HCT116 (cell line): ENCODE measurements at regions not wholly inside any gene's neighbourhood (a gene's known extent, or its start where the extent isn't known, plus 50 kb on each side); places are given as distances from the start of the nearest gene placed in this dataset.

Experiments used
- ATAC-seq: fragments of 200-7000 bp; cut with Tn5 transposase; 2 replicates; pipeline ENCODE4 v1.9.1; 2020; ENCODE audit warnings: mild to moderate bottlenecking, moderate library complexity
- BruUV-seq: library from RNA; stranded (reverse); fragments of 400-500 nt; replicated peaks from 2 replicates; lab custom pipeline; 2021; lab: Mats Ljungman, UMichigan
- CTCF ChIA-PET: fragments of 300-600 bp; sonication (Branson Sonifier 250); formaldehyde crosslinking; loops from one replicate; lab custom pipeline; 2021; ENCODE audit warnings: antibody characterized with exemption; lab: Charles Lee
- POLR2A ChIA-PET: fragments of 300-600, 350-600 bp; sonication (Branson Sonifier 250); formaldehyde crosslinking; loops from one replicate; lab custom pipeline; 2021; ENCODE audit warnings: antibody characterized with exemption; lab: Charles Lee
- RAD21 ChIA-PET, 2 experiments: fragments of 300-600 bp; sonication (Branson Sonifier 250); formaldehyde crosslinking; loops; one replicate each; lab custom pipeline; 2023; ENCODE audit warnings: low total read pairs in 2 of 2; ENCODE audit not compliant: uncharacterized antibody in 2 of 2, unreplicated experiment in 2 of 2, low non-redundant PET in 1 of 2; lab: Charles Lee
- DNase-seq: peaks from one replicate; pipeline ENCODE4 v3.0.0-alpha.2; 2010; ENCODE audit warnings: low read depth, low spot score
- H2AFZ ChIP-seq: fragments of 200-600 bp; shearing (Covaris generic), sonication (generic); 2 replicates; pipeline ENCODE4 v1.6.1; 2017; ENCODE audit warnings: low read depth, mixed run types, mixed read lengths, antibody characterized with exemption, low read length; ENCODE audit not compliant: poor library complexity, severe bottlenecking
- H3K27ac ChIP-seq: 2 replicates; pipeline ENCODE4 v1.5.1; 2012; ENCODE audit warnings: low read depth, low read length
- H3K27me3 ChIP-seq: fragments of 200-600 bp; sonication (generic); 2 replicates; pipeline ENCODE4 v1.6.1; 2016; ENCODE audit warnings: mixed run types, low read length, mixed read lengths; ENCODE audit not compliant: insufficient read depth
- H3K36me3 ChIP-seq, 2 experiments: fragments of 200-500 bp in 1 of 2; fragments of 200-600 bp in 1 of 2; sonication (Bioruptor generic) in 1 of 2; sonication (generic) in 1 of 2; 2 replicates each; pipeline versions ENCODE4 v1.5.1 to v1.6.1; 2014 to 2016; ENCODE audit warnings: low read length in 2 of 2, inconsistent platforms in 1 of 2, mixed read lengths in 1 of 2, mixed run types in 1 of 2; ENCODE audit not compliant: insufficient read depth in 2 of 2, control insufficient read depth in 1 of 2
- H3K4me1 ChIP-seq, 2 experiments: fragments of 200-600 bp in 1 of 2; sonication (generic) in 1 of 2; 2 replicates each; pipeline versions ENCODE4 v1.5.1 to v1.6.1; 2012 to 2017; ENCODE audit warnings: low read length in 2 of 2, inconsistent platforms in 1 of 2, mild to moderate bottlenecking in 1 of 2, mixed read lengths in 1 of 2, mixed run types in 1 of 2, moderate library complexity in 1 of 2; ENCODE audit not compliant: insufficient read depth in 2 of 2, control insufficient read depth in 1 of 2
- H3K4me2 ChIP-seq: fragments of 200-600 bp; sonication (generic); 2 replicates; pipeline ENCODE4 v1.6.1; 2017; ENCODE audit warnings: mixed run types, low read length, mixed read lengths
- H3K4me3 ChIP-seq, 2 experiments: fragments of 200-600 bp in 1 of 2; sonication (generic) in 1 of 2; replicated peaks in 1 of 2; 2 replicates each; pipeline ENCODE4 v1.5.1; 2011 to 2016; ENCODE audit warnings: low read length in 2 of 2, control low read depth in 1 of 2, low read depth in 1 of 2, mild to moderate bottlenecking in 1 of 2, mixed read lengths in 1 of 2, mixed run types in 1 of 2
- H3K79me2 ChIP-seq: fragments of 200-600 bp; sonication (generic); 2 replicates; pipeline ENCODE4 v1.6.1; 2017; ENCODE audit warnings: mild to moderate bottlenecking, mixed run types, low read length, moderate library complexity, mixed read lengths; ENCODE audit not compliant: insufficient read depth
- H3K9ac ChIP-seq: fragments of 200-600 bp; sonication (generic); 2 replicates; pipeline ENCODE4 v1.6.1; 2016; ENCODE audit warnings: low read length, mixed read lengths
- H3K9me2 ChIP-seq: fragments of 200-600 bp; sonication (generic), shearing (Covaris generic); 2 replicates; pipeline ENCODE4 v1.6.1; 2017; ENCODE audit warnings: mixed run types, mild to moderate bottlenecking, moderate library complexity; ENCODE audit not compliant: insufficient read depth
- H3K9me3 ChIP-seq, 2 experiments: fragments of 200-500 bp in 1 of 2; fragments of 200-600 bp in 1 of 2; sonication (Bioruptor generic) in 1 of 2; sonication (generic) in 1 of 2; 2 replicates each; pipeline ENCODE4 v1.6.1; 2014 to 2017; ENCODE audit warnings: low read length in 2 of 2, mixed read lengths in 2 of 2, inconsistent platforms in 1 of 2, low read depth in 1 of 2, mild to moderate bottlenecking in 1 of 2, mixed run types in 1 of 2, moderate library complexity in 1 of 2; ENCODE audit not compliant: control insufficient read depth in 1 of 2, insufficient read depth in 1 of 2
- H4K20me1 ChIP-seq: fragments of 200-600 bp; sonication (generic), shearing (Covaris generic); 2 replicates; pipeline ENCODE4 v1.6.1; 2017; ENCODE audit warnings: mixed run types, mild to moderate bottlenecking, moderate library complexity; ENCODE audit not compliant: insufficient read depth
- ATF3 ChIP-seq: IDR thresholded peaks from 2 replicates; pipeline ENCODE4 v1.6.1; 2012
- CEBPB ChIP-seq: IDR thresholded peaks from 2 replicates; pipeline ENCODE4 v1.6.1; 2012; ENCODE audit warnings: low read depth
- CTCF ChIP-seq, 3 experiments: fragments of 200-600 bp in 1 of 3; sonication (generic) in 1 of 3; IDR thresholded peaks in 2 of 3; conservative IDR thresholded peaks in 1 of 3; 2 replicates each; pipeline ENCODE4 v1.5.1; 2012 to 2017; ENCODE audit warnings: low read depth in 2 of 3, low read length in 2 of 3, antibody characterized with exemption in 1 of 3, borderline replicate concordance in 1 of 3, control low read depth in 1 of 3, mild to moderate bottlenecking in 1 of 3, mixed read lengths in 1 of 3, mixed run types in 1 of 3, moderate library complexity in 1 of 3; ENCODE audit not compliant: insufficient read depth in 1 of 3
- EGR1 ChIP-seq: IDR thresholded peaks from 2 replicates; pipeline ENCODE4 v1.6.1; 2012; ENCODE audit warnings: low read depth
- EZH2 ChIP-seq: fragments of 200-600 bp; sonication (generic); IDR thresholded peaks from 2 replicates; pipeline ENCODE4 v1.6.1; 2017; ENCODE audit warnings: antibody characterized with exemption, mixed run types
- EZH2phosphoT487 ChIP-seq: fragments of 200-600 bp; IDR thresholded peaks from 2 replicates; pipeline ENCODE4 v1.6.1; 2018; ENCODE audit warnings: antibody characterized with exemption, borderline replicate concordance
- RAD21 ChIP-seq: IDR thresholded peaks from 2 replicates; pipeline ENCODE4 v1.6.1; 2012; ENCODE audit warnings: low read depth, mild to moderate bottlenecking
- SIN3A ChIP-seq: IDR thresholded peaks from 2 replicates; pipeline ENCODE4 v1.6.1; 2012; ENCODE audit warnings: low read depth
- SRF ChIP-seq: IDR thresholded peaks from 2 replicates; pipeline ENCODE4 v1.6.1; 2012; ENCODE audit warnings: low read depth
- TCF7L2 ChIP-seq: IDR thresholded peaks from 2 replicates; pipeline ENCODE4 v1.7.0; 2011; ENCODE audit warnings: borderline replicate concordance, inconsistent platforms; ENCODE audit not compliant: insufficient read depth, insufficient read length; ENCODE audit errors: extremely low read depth
- YY1 ChIP-seq: IDR thresholded peaks from 2 replicates; pipeline ENCODE4 v1.6.1; 2011; ENCODE audit warnings: low read length, low read depth, moderate library complexity, mild to moderate bottlenecking; ENCODE audit not compliant: insufficient replicate concordance; ENCODE audit errors: extremely low read depth
- intact Hi-C: fragments of 100-400 bp; cut with micrococcal nuclease; formaldehyde crosslinking; loops from 2 replicates; pipeline ENCODE4 v1.10.0; 2022

GRCh38 chr6:159446340-159446739 is 246.7 kb downstream of the SOD2 start:
- Histone ChIP-seq H3K27ac (no peak overlapping the region), H4K20me1 (no peaks in the 10 kb centered on the region), H3K9me3 (no peaks in the 10 kb centered on the region), H3K36me3 (no peaks in the 10 kb centered on the region), H3K4me3 (no peak overlapping the region), H3K27me3 (peaks cover 70% of the 10 kb centered on the region), H3K9ac (no peak overlapping the region), H3K79me2 (no peaks in the 10 kb centered on the region), H3K9me2 (no peaks in the 10 kb centered on the region), H3K4me1 (no peaks in the 10 kb centered on the region), H3K4me2 (no peak overlapping the region), H2AFZ (no peak overlapping the region)
- ChIA-PET RAD21 (no interaction called here), POLR2A (no interaction called here), CTCF (no interaction called here)
- intact Hi-C loops, result no loop called here
- ATAC-seq, result no peak
- TF ChIP-seq ATF3, result no peak
- no peak for TF ChIP-seq TCF7L2
- TF ChIP-seq EZH2, result no peak
- no peak for TF ChIP-seq YY1
- no peak for TF ChIP-seq RAD21
- TF ChIP-seq SIN3A, result no peak
- no peak for TF ChIP-seq EZH2phosphoT487
- TF ChIP-seq CEBPB, result no peak
- no peak for TF ChIP-seq EGR1
- no peak for TF ChIP-seq CTCF (IDR thresholded peaks at IDR 0.05 in 2 of 3, conservative IDR thresholded peaks at IDR 0.05 in 1 of 3; ENCODE audit: borderline replicate concordance in 1 of 3, insufficient read depth in 1 of 3, low read depth in 2 of 3, low read length in 2 of 3)
- no peak for TF ChIP-seq SRF
- DNase-seq, result no peak
- no TSS peak for BruUV-seq
